ENCODE measurements at regions not wholly inside any gene's neighbourhood (a gene's known extent, or its start where the extent isn't known, plus 50 kb on each side); places are given as distances from the start of the nearest gene placed in this dataset.

DNA sequence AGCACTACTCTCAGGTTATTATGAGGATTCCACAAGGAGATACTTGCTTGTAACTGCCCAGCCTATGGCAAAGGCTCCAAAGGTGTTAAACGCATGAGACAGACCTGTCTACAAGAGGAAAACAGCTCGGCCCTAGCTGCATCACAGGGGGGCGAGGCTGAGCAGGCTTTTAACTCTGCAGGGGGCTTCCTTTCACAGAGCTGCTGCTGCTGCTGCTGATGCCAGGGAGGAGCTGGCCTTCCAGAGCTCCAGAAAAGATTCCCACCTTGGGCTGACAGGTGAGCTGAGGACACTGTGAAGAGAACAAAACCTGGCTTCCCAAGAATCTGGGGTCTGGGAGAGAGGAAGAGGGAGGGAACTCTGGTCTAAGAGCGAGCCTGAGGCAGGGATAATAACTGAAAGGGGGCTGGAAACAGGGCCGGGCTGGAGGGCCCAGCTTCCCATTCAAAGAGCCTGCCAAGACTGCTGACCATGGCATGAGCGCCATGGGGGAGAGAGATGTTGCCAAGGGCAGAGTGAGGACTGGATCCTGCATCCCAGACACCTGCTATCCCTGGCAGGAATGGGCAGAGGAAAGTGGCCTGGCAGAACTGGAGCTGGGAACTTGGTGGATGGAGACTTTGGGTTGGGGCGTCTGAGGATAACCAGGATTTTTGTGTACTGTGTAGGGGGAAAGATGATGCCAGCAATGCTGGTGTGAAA is 211.1 kb upstream of the LRFN2 start:
- ChIA-PET POLR2A (ENCODE audit: low non-redundant PET) (no interaction called here), CTCF (no interaction called here)
- Histone ChIP-seq H3K9me3 (ENCODE audit: low read depth, low read length, poor library complexity, severe bottlenecking) (no peaks in the 10 kb centered on the region), H3K27me3 (replicated peaks; ENCODE audit: insufficient read depth, low read depth, low read length, poor library complexity) (no peaks in the 10 kb centered on the region), H3K36me3 (ENCODE audit: insufficient read depth, low read length, poor library complexity, severe bottlenecking) (no peaks in the 10 kb centered on the region), H3K27ac (ENCODE audit: low read depth, low read length, poor library complexity, severe bottlenecking) (no peak overlapping the region), H3K4me3 (ENCODE audit: low read depth, low read length, poor library complexity, severe bottlenecking) (no peak overlapping the region), H3K4me1 (ENCODE audit: insufficient read depth, low read length, poor library complexity, severe bottlenecking) (peaks cover 5% of the 10 kb centered on the region)
- BruUV-seq (replicated peaks): no TSS peak
- intact Hi-C loops (cut with micrococcal nuclease; ENCODE audit: unreplicated experiment): no loop called here
- TF ChIP-seq EZH2 (IDR thresholded peaks at IDR 0.05; ENCODE audit: borderline replicate concordance, low read depth, low read length, poor library complexity, severe bottlenecking): no peak
- TF ChIP-seq, protein P1, sequence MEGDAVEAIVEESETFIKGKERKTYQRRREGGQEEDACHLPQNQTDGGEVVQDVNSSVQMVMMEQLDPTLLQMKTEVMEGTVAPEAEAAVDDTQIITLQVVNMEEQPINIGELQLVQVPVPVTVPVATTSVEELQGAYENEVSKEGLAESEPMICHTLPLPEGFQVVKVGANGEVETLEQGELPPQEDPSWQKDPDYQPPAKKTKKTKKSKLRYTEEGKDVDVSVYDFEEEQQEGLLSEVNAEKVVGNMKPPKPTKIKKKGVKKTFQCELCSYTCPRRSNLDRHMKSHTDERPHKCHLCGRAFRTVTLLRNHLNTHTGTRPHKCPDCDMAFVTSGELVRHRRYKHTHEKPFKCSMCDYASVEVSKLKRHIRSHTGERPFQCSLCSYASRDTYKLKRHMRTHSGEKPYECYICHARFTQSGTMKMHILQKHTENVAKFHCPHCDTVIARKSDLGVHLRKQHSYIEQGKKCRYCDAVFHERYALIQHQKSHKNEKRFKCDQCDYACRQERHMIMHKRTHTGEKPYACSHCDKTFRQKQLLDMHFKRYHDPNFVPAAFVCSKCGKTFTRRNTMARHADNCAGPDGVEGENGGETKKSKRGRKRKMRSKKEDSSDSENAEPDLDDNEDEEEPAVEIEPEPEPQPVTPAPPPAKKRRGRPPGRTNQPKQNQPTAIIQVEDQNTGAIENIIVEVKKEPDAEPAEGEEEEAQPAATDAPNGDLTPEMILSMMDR (conservative IDR thresholded peaks at IDR 0.05; ENCODE audit: low read depth, low read length): no peak
- no peak for DNase-seq (ENCODE audit: low spot score)

DNA sequence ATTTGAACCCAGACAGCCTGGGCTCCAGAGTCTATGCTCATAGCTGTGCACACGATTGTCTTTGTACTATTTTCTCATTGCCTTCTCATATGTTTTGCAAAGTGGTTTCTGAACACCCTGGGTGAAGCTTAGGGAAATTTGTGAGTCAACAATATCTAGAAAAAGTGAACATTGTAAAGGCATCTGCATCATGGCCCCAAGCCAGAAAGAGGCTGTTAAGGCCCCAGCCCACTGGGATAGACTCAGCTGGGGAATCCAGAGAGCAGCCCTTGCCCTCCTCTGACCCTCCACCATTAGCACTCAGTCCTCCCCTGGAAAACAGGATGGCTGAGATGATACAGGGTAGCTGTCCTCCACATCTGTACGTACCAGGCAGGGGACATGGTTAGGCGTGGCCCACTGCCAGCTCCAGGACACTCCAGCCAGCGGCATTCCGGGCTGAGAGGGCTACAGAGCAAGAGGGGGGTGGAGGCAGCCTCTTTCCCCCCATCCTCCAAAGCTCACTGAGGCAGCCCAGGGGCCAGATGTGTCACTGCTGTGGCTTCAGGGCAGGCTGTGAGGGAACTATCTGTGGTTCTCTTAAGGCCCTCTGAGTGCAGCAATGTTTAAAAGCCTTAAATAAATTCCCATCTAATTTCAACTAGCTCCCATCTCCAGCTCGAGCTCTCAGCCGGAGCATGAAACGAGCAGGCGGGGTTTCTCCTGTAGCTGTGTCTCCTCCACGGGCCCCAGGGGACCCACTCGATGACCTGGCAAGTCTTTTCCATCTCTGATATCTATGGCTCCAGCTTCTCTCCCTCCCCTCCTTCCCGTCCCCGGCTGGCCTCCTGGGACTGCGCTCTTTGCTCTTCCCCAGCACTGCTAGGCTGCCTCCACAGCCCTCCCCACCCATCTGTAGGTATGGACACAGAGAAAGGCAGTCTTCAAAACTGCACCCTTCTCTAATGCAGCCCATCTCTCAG is 209.4 kb upstream of the LRFN2 start:
- POLR2A ChIA-PET (ENCODE audit: low non-redundant PET): interaction anchor here (0.5 kb wide), 1 partner anchor 1204 kb away, joined by 3 read pairs; no protein-coding TSS in a partner anchor
- BruUV-seq (replicated peaks): no TSS peak
- H3K4me1 ChIP-seq (ENCODE audit: insufficient read depth, low read length, poor library complexity, severe bottlenecking): peaks cover 5% of the 10 kb centered on the region

DNA sequence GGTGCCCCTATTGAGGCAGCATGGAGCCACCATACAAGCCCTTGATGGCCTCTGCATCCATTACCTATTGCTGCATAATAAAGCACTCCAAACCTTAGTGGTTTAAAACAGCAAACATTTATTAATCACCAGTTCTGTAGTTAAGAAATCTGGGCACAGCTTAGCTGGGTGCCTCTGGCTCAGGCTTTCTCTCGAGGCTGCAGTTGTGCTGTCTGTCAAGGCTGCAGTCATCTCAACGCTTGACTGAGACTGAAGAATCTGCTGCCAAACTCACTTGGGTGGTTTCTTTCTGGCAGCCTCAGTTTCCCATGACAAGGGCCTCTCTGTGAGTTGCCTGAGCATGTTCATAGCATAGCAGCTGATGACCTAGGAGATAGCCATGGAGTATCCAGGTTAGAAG is 207.4 kb upstream of the LRFN2 start:
- POLR2A ChIA-PET (ENCODE audit: low non-redundant PET): interaction anchor here (0.7 kb wide), 1 partner anchor 20 kb away, joined by 3 read pairs; no protein-coding TSS in a partner anchor

More for the DNA sequence above, 209.4 kb upstream of the LRFN2 start:
- H3K4me3 ChIP-seq (ENCODE audit: low read depth, low read length, poor library complexity, severe bottlenecking): no peak overlapping the region
- CTCF ChIA-PET: interaction anchor here (0.6 kb wide), 1 partner anchor 21 kb away, joined by 3 read pairs; no protein-coding TSS in a partner anchor
- TF ChIP-seq EZH2 (IDR thresholded peaks at IDR 0.05; ENCODE audit: borderline replicate concordance, low read depth, low read length, poor library complexity, severe bottlenecking): no peak
- TF ChIP-seq, protein P1 (conservative IDR thresholded peaks at IDR 0.05; ENCODE audit: low read depth, low read length): no peak
- H3K36me3 ChIP-seq (ENCODE audit: insufficient read depth, low read length, poor library complexity, severe bottlenecking): no peaks in the 10 kb centered on the region
- H3K27ac ChIP-seq (ENCODE audit: low read depth, low read length, poor library complexity, severe bottlenecking): no peak overlapping the region
- intact Hi-C loops (cut with micrococcal nuclease; ENCODE audit: unreplicated experiment): no loop called here
- no peaks in the 10 kb centered on the region for H3K27me3 ChIP-seq (replicated peaks; ENCODE audit: insufficient read depth, low read depth, low read length, poor library complexity)
- H3K9me3 ChIP-seq (ENCODE audit: low read depth, low read length, poor library complexity, severe bottlenecking): no peaks in the 10 kb centered on the region
- DNase-seq (ENCODE audit: low spot score): no peak

More for the DNA sequence above, 207.4 kb upstream of the LRFN2 start:
- intact Hi-C loops (cut with micrococcal nuclease; ENCODE audit: unreplicated experiment): no loop called here
- Histone ChIP-seq H3K9me3 (ENCODE audit: low read depth, low read length, poor library complexity, severe bottlenecking) (no peaks in the 10 kb centered on the region), H3K4me3 (ENCODE audit: low read depth, low read length, poor library complexity, severe bottlenecking) (no peak overlapping the region), H3K27me3 (replicated peaks; ENCODE audit: insufficient read depth, low read depth, low read length, poor library complexity) (no peaks in the 10 kb centered on the region), H3K36me3 (ENCODE audit: insufficient read depth, low read length, poor library complexity, severe bottlenecking) (no peaks in the 10 kb centered on the region), H3K27ac (ENCODE audit: low read depth, low read length, poor library complexity, severe bottlenecking) (no peak overlapping the region), H3K4me1 (ENCODE audit: insufficient read depth, low read length, poor library complexity, severe bottlenecking) (peaks cover 5% of the 10 kb centered on the region)
- BruUV-seq (replicated peaks): no TSS peak
- CTCF ChIA-PET: no interaction called here
- TF ChIP-seq, protein P1 (conservative IDR thresholded peaks at IDR 0.05; ENCODE audit: low read depth, low read length): no peak
- no peak for TF ChIP-seq EZH2 (IDR thresholded peaks at IDR 0.05; ENCODE audit: borderline replicate concordance, low read depth, low read length, poor library complexity, severe bottlenecking)
- no peak for DNase-seq (ENCODE audit: low spot score)
